Activated CD4-positive, alpha-beta T cell treated with anti-CD3 and anti-CD28 coated beads, Interleukin-2, Interleukin-4, amounts not matched to agents 100 ng/mL and 50 ng/mL, durations not matched to agents 16 hours and 8 hours (primary cell): ENCODE measurements at regions not wholly inside any gene's neighbourhood (a gene's known extent, or its start where the extent isn't known, plus 50 kb on each side); places are given as distances from the start of the nearest gene placed in this dataset.
"Not testable (repeated sequence)": the region's sequence is repeated elsewhere in the genome, so short reads cannot be mapped to it uniquely, and the experiment has no call there.

Experiments
- DNase-seq: peaks from one replicate; pipeline ENCODE4 v3.0.0-alpha.2; 2020; ENCODE audit warnings: low spot score

DNA sequence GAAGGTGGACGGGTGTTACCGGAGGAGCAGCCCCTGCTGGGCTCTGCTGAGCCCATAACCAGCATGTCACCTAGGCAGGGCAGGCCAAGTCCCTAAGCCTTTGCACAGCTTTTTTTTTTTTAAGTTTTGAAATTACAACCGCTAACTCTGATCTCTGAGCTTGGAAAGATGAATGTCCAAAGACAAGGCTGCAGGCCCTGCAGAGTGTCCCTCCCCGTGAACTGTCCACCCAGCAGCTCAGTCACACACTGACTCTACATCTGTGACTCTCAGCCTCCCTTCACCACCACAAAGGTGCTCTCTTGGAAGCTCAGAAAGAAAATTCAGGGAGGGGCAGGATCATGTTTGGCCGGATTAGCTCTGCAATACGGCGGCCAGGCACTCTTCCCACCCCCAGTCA, 119.0 kb upstream of the PPP1R26 start:
- no peak for DNase-seq

DNA sequence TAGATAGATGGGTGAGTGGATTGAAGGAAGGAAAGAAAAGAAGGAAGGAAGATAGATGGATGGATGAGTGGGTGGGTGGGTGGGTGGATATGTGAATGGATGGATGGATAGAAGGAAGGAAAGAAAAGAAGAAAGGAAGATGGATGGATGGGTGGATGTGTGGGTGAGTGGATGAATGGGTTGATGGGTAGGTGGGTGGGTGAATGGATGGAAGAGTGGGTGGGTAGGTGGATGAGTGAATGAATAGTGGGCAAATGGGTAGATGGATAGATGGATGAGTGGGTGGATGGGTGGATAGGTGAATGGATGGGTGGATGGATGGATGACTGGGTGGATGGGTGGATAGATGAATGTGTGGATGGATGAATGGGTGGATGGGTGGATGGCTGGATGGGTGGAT, 117.9 kb upstream of the PPP1R26 start:
- not testable (repeated sequence) for DNase-seq

DNA sequence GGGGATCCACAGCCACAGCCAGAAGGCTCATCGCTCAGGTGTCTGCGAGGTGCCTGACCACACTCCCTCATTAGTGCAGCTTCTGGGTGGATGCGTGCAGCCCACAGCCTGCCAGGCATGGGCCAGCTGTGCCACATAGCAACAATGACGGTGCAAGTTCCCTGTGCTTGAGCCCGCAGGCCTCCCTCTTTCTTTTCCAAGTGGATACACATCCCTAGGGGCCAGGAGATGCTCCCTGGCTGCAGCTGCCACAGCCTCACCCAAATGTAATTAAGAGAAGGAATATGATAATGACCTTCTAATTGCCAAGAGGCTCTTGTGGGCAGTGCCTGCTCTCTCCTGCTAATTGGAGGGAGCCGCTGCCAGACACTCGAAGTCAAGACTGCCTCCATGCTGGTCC, 116.0 kb upstream of the PPP1R26 start:
- no peak for DNase-seq

DNA sequence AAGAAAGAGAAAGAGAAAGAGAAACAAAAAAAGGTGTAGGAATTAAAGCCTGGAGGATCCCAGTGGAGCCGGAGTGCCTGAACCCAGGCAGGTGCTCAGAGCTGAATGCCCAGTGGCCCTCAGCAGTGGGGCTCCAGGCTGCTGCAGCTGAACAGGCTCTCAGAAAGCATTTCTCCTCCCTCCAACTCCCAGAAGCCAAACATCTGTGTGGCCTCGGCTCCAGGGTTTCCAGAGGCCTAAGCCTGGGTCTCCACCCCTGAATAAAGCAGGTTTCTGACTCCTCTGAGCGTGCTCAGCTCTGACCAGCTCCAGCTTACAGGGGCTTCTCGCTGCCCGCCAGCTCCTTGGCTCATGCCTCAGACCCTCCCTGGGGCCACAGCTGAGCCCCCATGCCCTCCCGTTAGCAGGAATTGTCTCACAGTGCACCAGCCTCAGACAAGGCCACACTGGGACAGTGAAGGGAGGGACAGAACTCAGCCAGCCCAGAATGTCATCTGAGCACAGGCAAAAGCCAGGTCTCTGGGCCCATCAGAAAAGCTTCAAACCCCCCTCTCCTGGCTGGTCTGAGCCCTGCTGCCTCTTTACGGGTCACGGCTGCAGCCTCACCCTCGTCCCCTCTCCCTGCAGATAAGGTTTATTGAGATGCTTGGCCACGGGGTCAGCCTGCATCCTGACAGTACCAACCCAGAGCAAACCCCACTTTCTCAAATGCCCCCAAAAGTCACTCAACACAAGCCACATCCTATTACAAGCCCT, 114.4 kb upstream of the PPP1R26 start:
- no peak for DNase-seq

DNA sequence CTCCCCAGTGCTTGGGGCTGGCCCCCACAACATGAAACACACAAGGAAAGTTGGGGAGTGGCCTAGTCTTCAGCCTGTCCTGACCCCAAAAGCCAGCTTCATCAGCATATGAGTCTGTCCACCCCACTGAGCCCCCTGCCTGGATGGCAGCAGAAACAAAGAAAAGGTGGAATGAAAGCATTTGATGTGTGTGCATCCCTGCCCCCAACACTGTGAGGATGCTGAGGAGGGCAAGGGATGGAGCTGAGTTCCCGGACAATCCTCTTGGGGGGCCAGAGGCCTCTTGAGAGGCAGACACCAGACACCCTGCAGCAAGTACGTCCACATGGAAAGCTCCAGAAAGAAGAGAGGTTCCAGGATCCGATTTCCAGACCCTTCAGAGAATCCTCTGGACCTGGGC, 113.5 kb upstream of the PPP1R26 start:
- DNase-seq, result no peak

DNA sequence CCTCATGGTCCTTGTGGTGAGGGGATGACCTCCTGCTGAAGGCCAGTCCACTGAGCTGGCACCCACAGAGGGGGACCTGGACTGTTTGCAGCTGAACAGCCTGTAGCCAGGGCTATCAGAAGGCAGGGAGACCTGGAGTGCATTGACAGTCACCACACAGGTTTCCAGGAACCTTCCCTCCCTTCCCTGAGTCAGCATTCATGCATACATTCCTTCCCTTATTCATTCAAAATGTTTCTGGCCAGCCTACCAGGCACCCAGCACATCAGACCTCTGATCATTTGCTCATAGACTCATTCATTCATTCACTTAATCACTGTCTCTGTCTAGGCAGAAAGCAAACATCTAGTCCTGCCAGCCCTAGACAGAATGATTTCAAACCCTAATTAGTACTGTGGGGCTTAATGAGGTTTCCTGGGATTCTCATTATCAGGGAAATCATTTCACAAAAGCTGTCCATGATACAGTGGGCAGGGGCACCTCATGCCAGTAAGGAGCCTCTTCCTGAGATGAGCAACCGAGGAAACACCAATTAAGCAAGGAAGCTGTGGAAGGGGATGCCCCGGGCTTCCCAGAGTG, 110.1 kb upstream of the PPP1R26 start:
- DNase-seq, result no peak

DNA sequence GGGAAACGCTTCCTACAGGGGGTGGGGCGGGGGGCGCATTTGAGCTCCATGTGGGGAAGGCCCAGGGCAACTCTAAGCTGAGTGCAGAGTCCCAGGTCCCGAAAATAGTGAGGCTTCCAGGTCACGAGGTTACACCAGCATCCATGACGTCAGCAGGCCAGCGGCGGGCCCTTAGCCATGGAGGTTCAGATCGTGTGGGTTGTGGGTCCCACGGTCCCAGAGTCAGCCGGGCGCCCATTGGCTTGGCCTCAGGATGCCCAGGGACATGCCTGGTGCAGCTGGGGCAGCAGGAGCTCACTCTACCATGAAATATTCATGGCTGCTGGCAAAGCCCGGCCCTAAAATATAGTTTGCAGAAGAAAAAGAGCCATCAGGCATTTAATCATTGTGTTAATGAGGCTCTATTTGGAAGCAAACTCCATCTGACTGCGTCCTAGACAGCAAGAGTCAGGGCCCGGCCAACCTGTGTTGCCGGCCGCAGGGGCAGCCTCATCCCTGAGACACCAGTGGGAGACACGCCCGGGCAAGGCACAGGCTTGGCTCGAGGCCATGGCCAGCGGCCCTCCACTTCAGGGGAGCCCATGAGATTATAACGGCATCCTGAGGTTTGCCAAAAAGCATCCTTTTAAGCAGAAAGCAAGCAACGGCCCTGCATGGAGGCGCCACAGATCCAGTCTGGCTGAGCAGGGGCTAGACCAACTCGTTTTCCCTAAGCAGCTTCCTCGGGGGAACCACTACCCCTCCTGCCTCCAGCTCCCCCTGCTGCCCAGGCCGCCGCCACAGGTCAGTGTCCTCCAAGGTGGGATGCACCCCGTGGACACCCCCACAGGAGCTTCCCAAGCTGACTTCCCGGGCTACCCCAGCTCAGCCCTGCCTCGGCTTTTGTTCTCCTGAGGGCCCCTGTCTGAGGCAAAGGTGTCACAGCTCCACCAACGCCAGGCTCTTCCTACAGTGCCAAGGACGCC, 108.9 kb upstream of the PPP1R26 start:
- no peak for DNase-seq

DNA sequence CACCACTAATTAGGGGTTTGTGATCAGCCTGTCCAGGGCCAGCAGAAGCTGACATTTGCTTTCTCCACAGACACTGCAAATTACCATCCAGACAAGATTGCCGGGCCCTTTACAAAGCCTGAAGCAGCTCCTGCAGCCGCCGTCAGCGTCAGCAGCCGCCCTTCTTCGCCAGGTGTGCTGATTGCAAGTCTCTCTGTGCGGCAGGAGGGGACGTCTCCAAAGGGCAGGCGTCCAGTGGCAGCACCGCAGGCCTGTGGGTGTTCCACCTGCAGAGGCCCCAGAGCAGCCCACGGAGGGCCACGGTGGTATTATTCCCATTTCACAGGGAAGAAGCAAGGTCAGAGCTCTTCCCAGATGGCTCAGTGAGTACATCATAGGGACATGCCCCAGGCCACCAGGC, 108.0 kb upstream of the PPP1R26 start:
- no peak for DNase-seq

DNA sequence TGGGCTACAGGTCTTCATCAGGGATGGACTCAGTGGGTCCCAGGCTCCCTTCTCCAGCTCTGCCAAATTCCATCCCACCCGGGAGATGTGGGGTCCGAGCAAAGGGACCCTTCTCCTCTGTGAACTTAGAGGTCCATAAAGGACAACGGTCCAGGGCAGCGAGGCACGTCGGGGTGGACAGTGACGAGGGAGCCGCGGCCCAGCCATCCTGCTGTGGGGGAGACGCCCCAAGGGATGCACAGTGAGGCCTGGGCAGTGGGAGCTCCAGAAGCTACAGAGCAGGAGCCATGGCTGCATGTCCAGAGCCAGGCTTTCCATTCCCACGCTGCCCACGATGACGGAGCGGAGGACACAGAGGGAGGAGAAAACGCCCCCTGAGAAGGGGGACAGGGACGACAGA, 107.5 kb upstream of the PPP1R26 start:
- no peak for DNase-seq

DNA sequence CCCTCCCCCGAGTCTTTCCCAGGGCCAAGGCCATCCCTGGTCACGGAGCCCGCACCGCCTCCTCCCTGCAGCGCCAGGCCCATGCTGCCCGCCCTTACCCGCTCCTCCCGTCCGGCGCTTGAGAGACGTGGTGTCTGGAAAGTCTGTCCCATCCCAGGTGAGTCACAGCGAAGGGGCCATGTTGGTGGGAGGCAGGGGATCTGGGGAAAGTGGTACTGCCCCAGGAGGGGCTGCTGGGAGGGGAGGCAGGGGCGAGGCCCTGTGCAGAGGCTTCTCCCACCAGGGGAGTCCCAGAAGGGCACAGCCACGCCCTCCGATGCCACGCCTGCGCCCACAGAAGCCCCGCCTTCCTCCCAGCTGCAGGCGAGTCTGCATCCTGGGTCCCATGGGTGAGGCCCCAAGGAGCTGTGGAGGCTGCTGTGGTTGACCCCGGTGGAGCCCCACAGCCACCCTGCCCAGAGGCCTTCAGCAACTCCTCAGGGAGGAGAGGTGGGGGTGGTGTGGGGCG, 107.0 kb upstream of the PPP1R26 start:
- no peak for DNase-seq

DNA sequence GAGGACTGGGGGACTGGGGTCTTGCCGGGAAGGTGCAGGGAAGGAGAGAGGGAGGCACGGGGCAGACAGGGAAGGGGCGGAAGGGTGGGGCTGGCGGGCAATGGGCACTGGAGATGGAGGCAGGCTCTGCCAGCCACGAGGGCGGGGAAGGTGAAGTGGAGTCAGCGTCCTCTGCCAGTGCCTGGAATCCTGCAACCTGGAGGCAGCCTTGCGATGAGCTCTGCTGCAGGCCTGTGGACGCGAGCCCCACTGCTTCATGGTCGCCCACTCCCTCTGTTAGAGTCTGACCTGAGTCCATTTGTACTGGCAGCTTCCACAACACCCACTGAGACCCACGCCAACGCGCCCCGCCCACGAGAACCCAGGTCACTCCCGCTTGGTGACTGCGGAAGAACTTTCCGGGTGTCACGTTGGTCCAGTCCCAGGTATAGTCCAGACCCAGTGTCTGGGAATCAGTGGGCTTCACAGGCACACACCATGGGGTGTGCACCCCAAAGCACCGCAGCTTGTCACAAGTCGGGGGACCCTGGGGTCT, 106.4 kb upstream of the PPP1R26 start:
- no peak for DNase-seq

DNA sequence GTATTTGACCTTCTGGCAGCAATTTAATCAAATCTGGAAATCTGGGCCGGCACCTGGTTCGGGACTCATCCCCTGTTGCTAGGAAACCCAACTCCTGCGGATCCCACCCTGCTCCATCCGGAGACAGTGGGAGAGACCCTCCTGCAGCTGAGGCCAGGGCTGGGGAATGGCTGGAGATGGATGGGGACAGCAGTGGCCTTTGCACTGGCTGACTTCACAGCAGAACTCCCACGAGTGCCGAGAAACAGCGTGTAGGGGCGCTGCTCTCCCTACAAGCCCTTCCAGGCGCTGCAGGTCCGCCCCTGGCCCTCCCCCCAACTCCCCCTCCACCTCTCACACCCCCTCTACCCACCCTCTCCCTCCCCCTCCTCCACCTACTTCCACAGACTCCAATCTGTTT, 105.8 kb upstream of the PPP1R26 start:
- DNase-seq, result no peak

DNA sequence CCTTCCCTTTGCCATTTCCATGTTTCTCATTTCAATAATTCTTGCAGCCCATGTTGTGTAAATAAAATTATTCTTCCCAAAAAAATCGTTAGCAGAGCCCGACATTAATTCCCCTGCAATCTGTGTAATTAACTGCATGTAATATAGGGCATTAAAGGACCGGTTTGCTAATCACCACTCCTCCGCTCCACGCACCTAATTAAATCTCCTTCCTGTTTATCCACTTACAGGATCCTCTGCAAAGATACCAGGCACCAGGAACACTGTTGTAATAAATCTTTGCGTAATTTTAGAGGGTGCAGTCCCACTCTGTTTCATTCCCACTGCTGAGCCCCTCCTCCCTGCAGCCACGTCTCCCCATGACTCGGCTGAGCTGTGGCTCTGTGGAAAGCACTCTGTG, 105.0 kb upstream of the PPP1R26 start:
- DNase-seq, result no peak

DNA sequence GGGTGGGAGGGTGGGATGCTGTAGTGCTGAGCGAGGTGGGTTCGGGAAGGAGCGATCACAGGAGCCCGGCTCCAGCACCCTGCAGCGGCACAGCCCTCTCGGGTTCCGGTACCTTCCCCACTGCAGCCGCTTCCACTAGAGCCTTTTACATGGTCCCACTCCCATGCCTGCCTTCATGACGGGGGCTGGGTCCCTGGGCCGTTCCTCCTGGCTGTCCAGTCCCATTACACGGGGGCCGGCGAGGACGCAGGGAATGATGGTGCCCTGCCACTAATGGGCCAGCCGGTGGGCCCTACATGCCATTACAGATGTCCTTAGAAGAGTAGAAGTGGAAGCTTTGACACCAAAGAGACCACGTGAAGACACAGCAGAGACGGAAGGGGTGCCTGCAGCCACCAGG, 104.6 kb upstream of the PPP1R26 start:
- no peak for DNase-seq

DNA sequence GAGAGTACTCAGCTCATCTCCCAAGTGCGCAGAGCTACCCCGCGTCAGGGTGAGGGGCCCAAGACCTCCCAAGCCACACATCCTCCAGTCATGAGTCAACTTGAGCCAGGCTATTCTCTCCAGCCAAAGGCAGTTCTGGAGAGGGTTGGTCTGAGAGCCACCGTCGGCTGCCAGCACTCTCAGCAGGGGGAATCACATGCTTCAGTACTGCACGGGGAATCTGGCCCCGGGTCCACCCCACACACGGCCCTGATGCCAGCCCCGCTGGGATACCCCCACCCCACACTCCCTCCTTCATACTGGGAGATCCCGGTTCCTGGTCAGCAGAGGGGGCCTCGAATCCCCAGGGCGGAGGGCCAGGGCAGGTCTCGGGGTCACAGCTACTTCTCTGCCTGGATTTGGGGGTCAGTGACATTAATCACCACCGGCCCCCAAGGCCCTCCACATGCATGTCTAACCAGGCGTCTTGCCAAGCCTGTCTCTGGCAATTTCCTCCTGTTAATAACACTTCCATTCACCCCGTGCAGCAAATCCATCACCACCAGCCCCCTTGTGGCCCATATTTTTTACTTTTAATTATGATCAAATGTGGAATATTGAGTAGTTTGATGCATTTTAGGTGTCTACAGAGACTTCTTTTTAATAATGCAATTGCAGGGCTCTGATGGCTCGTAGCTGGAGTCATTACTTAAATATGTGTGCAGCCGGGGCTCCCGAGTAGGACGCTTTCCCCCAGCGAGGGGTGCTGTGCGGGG, 102.9 kb upstream of the PPP1R26 start:
- no peak for DNase-seq

DNA sequence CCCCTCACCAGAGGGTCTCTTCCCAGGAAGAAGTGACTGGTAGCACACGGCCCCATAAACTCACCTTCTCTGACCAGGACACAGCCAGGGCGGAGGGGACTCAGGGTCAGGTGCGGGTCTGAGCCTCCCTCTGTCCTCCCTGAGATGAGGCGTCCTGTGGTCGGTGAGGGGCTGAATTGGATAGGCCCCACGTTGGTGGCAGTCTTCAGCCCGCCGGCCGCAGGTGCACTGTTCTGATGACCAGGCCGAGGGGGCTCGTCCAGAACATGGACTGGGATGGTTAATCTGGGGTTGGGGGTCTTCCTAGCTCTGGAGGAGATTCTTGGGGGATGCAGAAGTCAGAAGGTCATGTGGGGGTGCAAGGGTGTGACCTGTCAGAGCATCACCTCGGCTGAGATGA, 102.2 kb upstream of the PPP1R26 start:
- DNase-seq, result no peak

DNA sequence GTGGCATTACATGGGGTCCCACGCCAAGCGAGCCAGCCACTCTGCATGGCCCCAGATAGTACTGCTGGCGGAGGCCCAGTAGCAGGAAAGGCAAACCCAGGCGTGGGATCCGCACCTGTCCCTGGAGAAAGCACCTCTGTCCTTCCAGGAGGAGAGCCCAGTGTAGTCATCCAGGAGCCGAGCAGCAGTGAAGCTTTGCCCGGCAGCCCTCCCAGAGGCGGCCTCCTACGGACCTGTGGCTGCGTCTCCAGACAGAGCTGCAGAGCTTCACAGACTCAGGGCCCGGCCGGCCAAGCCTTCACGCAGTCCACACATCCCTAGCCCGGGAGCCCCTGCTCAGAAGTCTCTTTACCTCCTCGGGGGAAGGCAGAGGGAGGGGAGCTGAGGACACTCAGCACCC, 100.8 kb upstream of the PPP1R26 start:
- DNase-seq, result no peak

DNA sequence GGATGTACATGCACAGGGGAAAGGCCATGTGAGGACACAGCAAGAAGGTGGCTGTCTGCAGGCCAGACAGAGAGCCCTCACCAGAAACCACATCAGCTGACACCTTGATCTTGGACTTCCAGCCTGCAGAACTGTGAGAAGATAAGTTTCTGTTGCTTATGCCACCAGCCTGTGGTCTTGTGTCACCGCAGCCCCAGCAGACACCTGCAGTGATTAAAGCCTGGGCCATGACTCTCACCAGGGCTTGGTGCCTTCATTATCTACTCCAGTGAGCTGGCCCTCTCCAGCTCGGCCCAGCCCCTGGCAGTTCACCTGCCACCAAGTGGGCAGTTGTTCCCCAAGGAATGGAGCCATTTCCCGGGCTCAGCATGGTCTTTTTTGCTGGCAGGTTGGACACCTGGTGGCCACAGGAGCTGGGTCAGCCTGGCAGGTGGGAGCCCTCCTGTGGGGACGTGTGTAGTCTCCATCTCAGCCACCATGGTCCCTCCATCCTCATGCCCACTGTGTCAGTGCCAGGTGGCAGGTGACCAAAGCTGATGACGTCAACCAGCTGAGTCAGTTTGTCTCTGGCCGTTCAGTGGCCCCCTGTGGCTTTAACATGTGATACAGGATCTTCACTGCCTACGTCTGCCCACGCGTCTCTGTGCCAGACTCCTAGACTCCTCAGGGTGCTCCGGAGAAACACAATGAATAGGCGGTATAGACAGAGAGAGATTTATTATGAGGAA, 99.9 kb upstream of the PPP1R26 start:
- DNase-seq, result no peak

DNA sequence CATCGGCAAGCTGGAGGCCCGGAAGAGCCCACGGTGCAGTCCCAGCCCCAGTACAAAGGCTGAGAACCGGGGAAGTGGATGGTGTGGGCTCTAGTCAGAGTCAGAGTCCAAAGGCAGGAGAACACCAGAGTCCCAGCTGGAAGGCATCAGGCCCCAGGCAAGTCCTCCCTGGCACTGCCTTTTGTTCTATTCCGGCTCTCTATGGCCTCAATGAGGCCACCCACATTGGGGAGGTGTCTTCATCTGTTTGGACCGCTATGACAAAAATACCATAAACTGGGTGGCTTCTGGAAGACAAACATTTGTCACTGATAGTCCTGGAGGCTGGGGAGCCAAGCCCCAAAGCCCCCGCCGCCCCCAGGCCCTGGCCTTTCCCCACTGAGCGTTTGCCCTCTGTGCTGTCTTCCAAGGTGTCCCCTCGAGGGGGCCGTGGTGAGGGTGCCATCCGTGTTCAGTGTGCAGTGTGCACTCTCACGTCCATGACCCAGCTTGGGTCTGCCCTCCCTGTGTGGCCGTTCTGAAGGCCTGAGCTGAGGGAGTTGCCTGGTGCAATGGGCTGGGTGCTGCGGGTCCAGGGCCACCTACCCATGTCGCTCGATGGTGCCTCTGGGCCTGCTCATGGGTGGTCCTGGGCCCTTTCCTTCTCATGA, 99.1 kb upstream of the PPP1R26 start:
- DNase-seq, result no peak

DNA sequence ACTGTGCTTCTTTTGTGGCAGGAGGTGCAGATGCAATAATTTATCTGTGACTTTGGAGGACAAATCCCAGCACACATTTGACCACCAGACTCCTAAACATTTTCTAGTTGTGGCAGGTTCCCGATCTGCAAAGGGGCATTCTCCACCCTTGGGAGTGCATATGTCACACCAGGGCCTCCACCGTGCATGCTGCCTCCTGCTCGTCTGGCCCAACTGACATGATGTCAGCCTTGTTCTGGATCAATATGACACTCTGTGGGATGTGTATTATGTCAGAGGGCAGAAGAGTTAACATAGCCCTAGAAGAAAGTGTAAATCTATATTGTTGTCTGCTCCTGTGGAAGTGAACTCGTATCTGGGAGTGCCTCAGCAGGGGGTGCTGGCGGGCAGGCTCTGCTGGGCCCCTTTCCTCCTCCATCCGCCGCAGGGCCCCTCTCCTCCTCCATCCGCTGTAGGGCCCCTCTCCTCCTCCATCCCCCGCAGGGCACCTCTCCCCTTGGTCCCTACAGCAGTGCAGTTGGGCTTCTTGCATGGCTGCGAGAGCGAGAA, 97.7 kb upstream of the PPP1R26 start:
- DNase-seq, result no peak
